H9 (cell line): ENCODE measurements at regions not wholly inside any gene's neighbourhood (a gene's known extent, or its start where the extent isn't known, plus 50 kb on each side); places are given as distances from the start of the nearest gene placed in this dataset.
A peak's percentile ranks its signal among the peaks of the same experiment; 100 is the strongest.

Experiments used
- DNase-seq: peaks from one replicate; pipeline ENCODE4 v3.0.0-alpha.2; 2017
- H2AFZ ChIP-seq: one replicate; pipeline ENCODE4 v1.6.1; 2013; ENCODE audit warnings: mild to moderate bottlenecking, low read length, control low read depth, moderate library complexity
- H2AK5ac ChIP-seq: 2 replicates; pipeline ENCODE4 v1.6.1; 2013; ENCODE audit warnings: low read length, control low read depth, mixed read lengths; ENCODE audit not compliant: insufficient read length
- H2BK120ac ChIP-seq: one replicate; pipeline ENCODE4 v1.6.1; 2013; ENCODE audit warnings: low read depth, mild to moderate bottlenecking, low read length, control low read depth, inconsistent platforms; ENCODE audit not compliant: poor library complexity, severe bottlenecking
- H2BK12ac ChIP-seq: 2 replicates; pipeline ENCODE4 v1.6.1; 2013; ENCODE audit warnings: low read length, control low read depth, mixed read lengths, low read depth; ENCODE audit not compliant: insufficient read length
- H2BK15ac ChIP-seq: 2 replicates; pipeline ENCODE4 v1.6.1; 2013; ENCODE audit warnings: low read depth, low read length, control low read depth
- H2BK20ac ChIP-seq: one replicate; pipeline ENCODE4 v1.6.1; 2013; ENCODE audit warnings: low read depth, mild to moderate bottlenecking, low read length, control low read depth, inconsistent platforms; ENCODE audit not compliant: poor library complexity, severe bottlenecking
- H2BK5ac ChIP-seq: 2 replicates; pipeline ENCODE4 v1.6.1; 2013; ENCODE audit warnings: low read length, control low read depth, mixed read lengths; ENCODE audit not compliant: insufficient read length
- H3K14ac ChIP-seq: 2 replicates; pipeline ENCODE4 v1.6.1; 2013; ENCODE audit warnings: low read length, control low read depth; ENCODE audit not compliant: insufficient read depth
- H3K18ac ChIP-seq: 2 replicates; pipeline ENCODE4 v1.6.1; 2013; ENCODE audit warnings: low read depth, mild to moderate bottlenecking, mixed read lengths, low read length, control low read depth; ENCODE audit not compliant: insufficient read length
- H3K23ac ChIP-seq: 2 replicates; pipeline ENCODE4 v1.6.1; 2013; ENCODE audit warnings: low read length, control low read depth, mixed read lengths, low read depth; ENCODE audit not compliant: insufficient read length
- H3K23me2 ChIP-seq: 2 replicates; pipeline ENCODE4 v1.6.1; 2013; ENCODE audit warnings: low read depth, mild to moderate bottlenecking, mixed read lengths, low read length, control low read depth; ENCODE audit not compliant: insufficient read length, poor library complexity, severe bottlenecking
- H3K27ac ChIP-seq: 2 replicates; pipeline ENCODE4 v1.5.1; 2013; ENCODE audit warnings: low read length, control low read depth, mixed read lengths, low read depth; ENCODE audit not compliant: insufficient read length
- H3K27me3 ChIP-seq: 2 replicates; pipeline ENCODE4 v1.6.1; 2013; ENCODE audit warnings: low read length, control low read depth, inconsistent platforms; ENCODE audit not compliant: insufficient read depth
- H3K4ac ChIP-seq: 2 replicates; pipeline ENCODE4 v1.6.1; 2013; ENCODE audit warnings: low read depth, mild to moderate bottlenecking, control low read depth, inconsistent platforms, low read length, moderate library complexity
- H3K4me1 ChIP-seq: 2 replicates; pipeline ENCODE4 v1.6.1; 2013; ENCODE audit warnings: low read length, control low read depth, inconsistent platforms; ENCODE audit not compliant: insufficient read depth
- H3K4me2 ChIP-seq: 2 replicates; pipeline ENCODE4 v1.6.1; 2013; ENCODE audit warnings: low read length, control low read depth, mixed read lengths; ENCODE audit not compliant: insufficient read length, insufficient read depth
- H3K56ac ChIP-seq: 2 replicates; pipeline ENCODE4 v1.6.1; 2013; ENCODE audit warnings: low read depth, mild to moderate bottlenecking, mixed read lengths, low read length, control low read depth; ENCODE audit not compliant: insufficient read length
- H3K79me1 ChIP-seq: 2 replicates; pipeline ENCODE4 v1.6.1; 2013; ENCODE audit warnings: low read depth, mild to moderate bottlenecking, moderate library complexity, low read length, control low read depth, inconsistent platforms; ENCODE audit not compliant: insufficient read depth, poor library complexity, severe bottlenecking
- H3K79me2 ChIP-seq: 2 replicates; pipeline ENCODE4 v1.6.1; 2013; ENCODE audit warnings: low read length, control low read depth, inconsistent platforms; ENCODE audit not compliant: insufficient read depth
- H3K9ac ChIP-seq: 2 replicates; pipeline ENCODE4 v1.6.1; 2013; ENCODE audit warnings: low read length, control low read depth, mixed read lengths; ENCODE audit not compliant: insufficient read length; ENCODE audit errors: extremely low read depth
- H3K9me3 ChIP-seq: one replicate; pipeline ENCODE4 v1.6.1; 2013; ENCODE audit warnings: low read depth, low read length, inconsistent platforms; ENCODE audit not compliant: control insufficient read depth
- H3T11ph ChIP-seq: one replicate; pipeline ENCODE4 v1.6.1; 2013; ENCODE audit warnings: mild to moderate bottlenecking, low read length, control low read depth, inconsistent platforms
- H4K20me1 ChIP-seq: one replicate; pipeline ENCODE4 v1.6.1; 2013; ENCODE audit not compliant: control insufficient read depth, insufficient read length, insufficient read depth
- H4K5ac ChIP-seq: 2 replicates; pipeline ENCODE4 v1.6.1; 2013; ENCODE audit warnings: low read depth, mild to moderate bottlenecking, mixed read lengths, low read length, control low read depth; ENCODE audit not compliant: insufficient read length
- H4K8ac ChIP-seq: replicated peaks from 2 replicates; pipeline ENCODE4 v1.6.1; 2013; ENCODE audit warnings: low read length, control low read depth, mixed read lengths, low read depth; ENCODE audit not compliant: insufficient read length
- H4K91ac ChIP-seq: 2 replicates; pipeline ENCODE4 v1.6.1; 2013; ENCODE audit warnings: low read depth, mild to moderate bottlenecking, moderate library complexity, mixed read lengths, low read length, control low read depth; ENCODE audit not compliant: insufficient read length
- H3K27ac Mint-ChIP-seq, 3 experiments: 2 replicates in 2 of 3; 3 replicates in 1 of 3; pipeline ENCODE4 v1.8.0; 2020 to 2021; ENCODE audit warnings: mixed read lengths in 3 of 3, mild to moderate bottlenecking in 1 of 3, moderate library complexity in 1 of 3
- H3K27me3 Mint-ChIP-seq: 2 replicates; pipeline ENCODE4 v1.8.0; 2021; ENCODE audit warnings: low read depth, mild to moderate bottlenecking, moderate library complexity, mixed read lengths
- H3K36me3 Mint-ChIP-seq, 3 experiments: 2 replicates in 2 of 3; 3 replicates in 1 of 3; pipeline ENCODE4 v1.8.0; 2020 to 2021; ENCODE audit warnings: low read depth in 3 of 3, mixed read lengths in 3 of 3; ENCODE audit not compliant: insufficient read depth in 1 of 3
- H3K4me1 Mint-ChIP-seq, 2 experiments: 2 replicates each; pipeline ENCODE4 v1.8.0; 2020; ENCODE audit warnings: mixed read lengths in 2 of 2
- H3K4me3 Mint-ChIP-seq, 2 experiments: 2 replicates in 1 of 2; 3 replicates in 1 of 2; pipeline ENCODE4 v1.8.0; 2020 to 2021; ENCODE audit warnings: mild to moderate bottlenecking in 2 of 2, mixed read lengths in 2 of 2, moderate library complexity in 1 of 2
- H3K9me3 Mint-ChIP-seq, 2 experiments: 2 replicates in 1 of 2; 3 replicates in 1 of 2; pipeline ENCODE4 v1.8.0; 2020; ENCODE audit warnings: mild to moderate bottlenecking in 2 of 2, mixed read lengths in 2 of 2, moderate library complexity in 1 of 2
- CTCF ChIP-seq: fragments of 200-600 bp; sonication (generic); conservative IDR thresholded peaks from 3 replicates; pipeline ENCODE4 v1.8.0; 2021; ENCODE audit warnings: antibody characterized with exemption, mild to moderate bottlenecking
- WGBS: extraction: QIAGEN DNeasy Blood & Tissue Kit; methylation state at CpG from one replicate; pipeline ENCODE4 v1.1.7; 2013; ENCODE audit warnings: missing lambda C conversion rate, low lambda C conversion rate, mixed read lengths; ENCODE audit not compliant: insufficient read length; ENCODE audit errors: extremely low coverage; 5-methylcytosine and 5-hydroxymethylcytosine counted together

- peak overlapping the region in 1 of 2 experiments; percentile 31; a peak in 1 of 5 replicates for H3K4me3 Mint-ChIP-seq
- peaks cover 0 to 8% (median 2%) of the 10 kb centered on the region in 3 experiments; a peak in 3 of 7 replicates for H3K36me3 Mint-ChIP-seq
- Histone ChIP-seq H3K14ac (no peak overlapping the region), H3K9me3 (no peaks in the 10 kb centered on the region), H3K27me3 (no peaks in the 10 kb centered on the region), H2BK20ac (no peak overlapping the region), H4K20me1 (no peaks in the 10 kb centered on the region), H3K79me2 (no peaks in the 10 kb centered on the region), H3K9ac (no peak overlapping the region), H3K56ac (no peak overlapping the region), H2BK12ac (no peak overlapping the region), H4K8ac (no peak overlapping the region), H3K23me2 (no peaks in the 10 kb centered on the region), H2BK5ac (no peak overlapping the region), H2BK15ac (no peak overlapping the region), H4K91ac (no peak overlapping the region), H2AK5ac (no peak overlapping the region), H3K4me2 (no peak overlapping the region), H2BK120ac (no peak overlapping the region), H2AFZ (no peak overlapping the region), H3K4me1 (peaks cover 5% of the 10 kb centered on the region; the same call in 1 of the 2 replicates), H4K5ac (no peak overlapping the region), H3K27ac (no peak overlapping the region), H3K79me1 (no peaks in the 10 kb centered on the region), H3K4ac (no peak overlapping the region), H3K23ac (no peak overlapping the region), H3T11ph (no peak overlapping the region), H3K18ac (no peak overlapping the region)
- TF ChIP-seq CTCF, result no peak
- peaks cover 2 to 4% of the 10 kb centered on the region in 2 experiments; a peak in 2 of 5 replicates for H3K9me3 Mint-ChIP-seq
- WGBS, result no CpG with 5 or more reads among the region's 7 CpGs
- DNase-seq, result no peak
- H3K27ac Mint-ChIP-seq, result peak overlapping the region in 2 of 3 experiments; percentile 53 to 56; a peak in 4 of 7 replicates
- H3K4me1 Mint-ChIP-seq, result peaks cover 34 to 35% of the 10 kb centered on the region in 2 experiments
- peaks cover 3% of the 10 kb centered on the region; the same call in 1 of the 2 replicates for H3K27me3 Mint-ChIP-seq
Observed at GRCh38 chr10:121311812-121312443, 286.3 kb downstream of the FGFR2 start.
